SU-DHL-6 (cell line): ENCODE measurements at regions not wholly inside any gene's neighbourhood (a gene's known extent, or its start where the extent isn't known, plus 50 kb on each side); places are given as distances from the start of the nearest gene placed in this dataset.

Experiments
- H2AFZ ChIP-seq: fragments of 200-600 bp; sonication (generic); 2 replicates; pipeline ENCODE4 v1.6.1; 2014; ENCODE audit warnings: low read depth, mild to moderate bottlenecking, moderate library complexity, mixed read lengths, antibody characterized with exemption, low read length; ENCODE audit not compliant: severe bottlenecking
- H3F3A ChIP-seq: fragments of 200-600 bp; shearing (Covaris generic); 2 replicates; pipeline ENCODE4 v1.6.0; 2016; ENCODE audit warnings: antibody characterized with exemption, mild to moderate bottlenecking; ENCODE audit not compliant: insufficient read depth
- H3K27ac ChIP-seq: fragments of 200-600 bp; sonication (generic); 2 replicates; pipeline ENCODE4 v1.5.1; 2016; ENCODE audit warnings: low read depth, mild to moderate bottlenecking, low read length, moderate library complexity, mixed read lengths
- H3K27me3 ChIP-seq: fragments of 200-600 bp; sonication (generic), shearing (Covaris generic); 2 replicates; pipeline ENCODE4 v1.6.0; 2014; ENCODE audit warnings: mild to moderate bottlenecking, low read length
- H3K36me3 ChIP-seq: fragments of 200-600 bp; sonication (generic); 2 replicates; pipeline ENCODE4 v1.6.1; 2014; ENCODE audit warnings: mild to moderate bottlenecking, low read length, mixed read lengths
- H3K4me2 ChIP-seq: fragments of 300-600, 200-600 bp; shearing (Covaris generic), sonication (generic); 2 replicates; pipeline ENCODE4 v1.6.0; 2014; ENCODE audit warnings: low read length, low read depth, mild to moderate bottlenecking; ENCODE audit not compliant: poor library complexity, severe bottlenecking
- H3K4me3 ChIP-seq: fragments of 200-600 bp; sonication (generic); 2 replicates; pipeline ENCODE4 v1.5.1; 2014; ENCODE audit warnings: antibody characterized with exemption, low read length, mild to moderate bottlenecking, mixed read lengths; ENCODE audit not compliant: insufficient read depth, poor library complexity, severe bottlenecking
- H3K79me2 ChIP-seq: fragments of 200-600 bp; sonication (generic); 2 replicates; pipeline ENCODE4 v1.6.1; 2014; ENCODE audit warnings: mild to moderate bottlenecking, low read length, moderate library complexity; ENCODE audit not compliant: insufficient read depth
- H3K9ac ChIP-seq: fragments of 200-600 bp; sonication (generic); 2 replicates; pipeline ENCODE4 v1.7.0; 2014; ENCODE audit warnings: mild to moderate bottlenecking, low read length
- H3K9me2 ChIP-seq: fragments of 200-600 bp; sonication (generic); replicated peaks from 2 replicates; pipeline ENCODE4 v1.6.1; 2014; ENCODE audit warnings: low read length; ENCODE audit not compliant: insufficient read depth
- H3K9me3 ChIP-seq: fragments of 200-600 bp; sonication (generic); 2 replicates; pipeline ENCODE4 v1.6.1; 2014; ENCODE audit warnings: low read length, mixed read lengths; ENCODE audit not compliant: insufficient read depth
- H4K20me1 ChIP-seq: fragments of 200-600 bp; sonication (generic); 2 replicates; pipeline ENCODE4 v1.6.1; 2014; ENCODE audit warnings: low read depth, mild to moderate bottlenecking, antibody characterized with exemption, low read length, moderate library complexity, mixed read lengths
- CTCF ChIP-seq: fragments of 200-600 bp; sonication (generic); IDR thresholded peaks from one replicate; pipeline ENCODE4 v1.5.1; 2017; ENCODE audit warnings: antibody characterized with exemption, mild to moderate bottlenecking, low read length, moderate library complexity; ENCODE audit not compliant: insufficient read depth, poor library complexity, severe bottlenecking
- EZH2phosphoT487 ChIP-seq: fragments of 200-600 bp; sonication (generic), shearing (Covaris generic); conservative IDR thresholded peaks from 2 replicates; pipeline ENCODE4 v1.6.1; 2018; ENCODE audit warnings: mild to moderate bottlenecking, antibody characterized with exemption, low read length, moderate library complexity, mixed read lengths

DNA sequence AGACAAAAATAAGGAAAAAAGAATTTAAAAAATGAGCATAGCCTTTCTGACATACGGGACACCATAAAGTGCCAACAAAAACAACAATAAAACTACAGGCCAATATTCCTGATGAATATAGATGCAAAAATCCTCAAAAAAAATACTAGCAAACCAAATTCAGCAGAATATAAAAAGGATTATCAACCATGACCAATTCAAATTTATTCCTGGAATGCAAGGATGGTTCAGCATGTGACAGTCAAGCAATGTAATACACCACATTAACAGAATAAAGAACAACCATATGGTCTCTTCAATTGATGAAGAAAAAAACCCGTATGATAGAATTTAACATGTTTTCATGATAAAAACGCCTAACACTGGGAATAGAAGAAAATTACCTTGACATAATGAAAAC lies 341.7 kb downstream of the PYDC2 start:
- TF ChIP-seq CTCF (no peak), EZH2phosphoT487 (no peak)
- H3F3A ChIP-seq: no peaks in the 10 kb centered on the region

GRCh38 chr3:191804935-191805334 lies 344.0 kb downstream of the PYDC2 start:
- Histone ChIP-seq H3F3A (no peaks in the 10 kb centered on the region), H3K9me3 (peaks cover 8% of the 10 kb centered on the region; the same call in 1 of the 2 replicates), H3K27me3 (no peaks in the 10 kb centered on the region), H3K9ac (no peak overlapping the region), H3K79me2 (no peaks in the 10 kb centered on the region), H3K4me2 (no peak overlapping the region), H2AFZ (no peak overlapping the region), H3K27ac (no peak overlapping the region), H4K20me1 (no peaks in the 10 kb centered on the region), H3K4me3 (no peak overlapping the region), H3K36me3 (0 out of 2 replicates have a peak, but pooled peaks cover 3% of the 10 kb centered on the region), H3K9me2 (no peaks in the 10 kb centered on the region)
- TF ChIP-seq EZH2phosphoT487 (no peak), CTCF (no peak)

More for the DNA sequence above, 341.7 kb downstream of the PYDC2 start:
- no peaks in the 10 kb centered on the region for H4K20me1 ChIP-seq
- H2AFZ ChIP-seq: no peak overlapping the region
- H3K9me3 ChIP-seq: peaks cover 8% of the 10 kb centered on the region; the same call in 1 of the 2 replicates
- no peak overlapping the region for H3K4me3 ChIP-seq
- no peak overlapping the region for H3K27ac ChIP-seq
- H3K79me2 ChIP-seq: no peaks in the 10 kb centered on the region
- no peaks in the 10 kb centered on the region for H3K27me3 ChIP-seq
- 0 out of 2 replicates have a peak, but pooled peaks cover 3% of the 10 kb centered on the region for H3K36me3 ChIP-seq
- no peak overlapping the region for H3K4me2 ChIP-seq
- no peaks in the 10 kb centered on the region for H3K9me2 ChIP-seq
- H3K9ac ChIP-seq: no peak overlapping the region

DNA sequence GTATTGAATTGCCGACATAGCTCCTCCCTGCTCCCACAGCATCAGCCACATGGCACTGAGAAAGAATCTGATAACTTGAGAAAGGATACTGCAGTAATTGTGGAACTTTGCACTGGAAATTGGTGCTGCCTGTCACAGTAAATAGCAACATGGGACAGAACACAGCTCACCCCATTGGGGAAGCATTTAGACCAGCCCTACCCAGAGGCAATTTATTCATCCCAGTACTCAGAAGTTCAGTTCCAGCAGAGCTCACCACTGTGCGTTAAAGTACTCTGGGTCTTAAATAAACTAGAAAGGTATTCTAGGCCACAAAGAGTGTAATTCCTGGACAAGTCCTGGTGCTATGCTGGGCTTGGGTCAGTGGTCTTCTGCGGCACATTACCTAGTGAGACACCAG lies 347.1 kb downstream of the PYDC2 start:
- Histone ChIP-seq H3K9me3 (0 out of 2 replicates have a peak, but pooled peaks cover under 1% of the 10 kb centered on the region), H3K4me3 (no peak overlapping the region), H3K36me3 (0 out of 2 replicates have a peak, but pooled peaks cover under 1% of the 10 kb centered on the region), H4K20me1 (no peaks in the 10 kb centered on the region), H3K4me2 (no peak overlapping the region), H3K9me2 (no peaks in the 10 kb centered on the region), H3K27me3 (no peaks in the 10 kb centered on the region), H3F3A (no peaks in the 10 kb centered on the region), H2AFZ (no peak overlapping the region), H3K79me2 (no peaks in the 10 kb centered on the region), H3K27ac (no peak overlapping the region), H3K9ac (no peak overlapping the region)
- TF ChIP-seq EZH2phosphoT487 (no peak), CTCF (no peak)
